Left ventricle myocardium inferior (tissue), 1 donor: ENCODE measurements at regions not wholly inside any gene's neighbourhood (a gene's known extent, or its start where the extent isn't known, plus 50 kb on each side); places are given as distances from the start of the nearest gene placed in this dataset.

Experiments used
- DNase-seq: peaks from one replicate; pipeline ENCODE4 v3.0.0-alpha.2; 2020
- H3K27ac ChIP-seq: fragments of 200-600 bp; replicated peaks from 2 replicates; pipeline ENCODE4 v1.8.0; 2021
- H3K27me3 ChIP-seq: fragments of 200-600 bp; 2 replicates; pipeline ENCODE4 v1.8.0; 2021; ENCODE audit warnings: low read depth
- H3K36me3 ChIP-seq: fragments of 200-600 bp; 2 replicates; pipeline ENCODE4 v1.8.0; 2021
- H3K4me1 ChIP-seq: fragments of 200-600 bp; 2 replicates; pipeline ENCODE4 v1.8.0; 2021
- H3K4me3 ChIP-seq: fragments of 200-600 bp; 2 replicates; pipeline ENCODE4 v1.8.0; 2021; ENCODE audit warnings: mild to moderate bottlenecking, moderate library complexity
- H3K9me3 ChIP-seq: fragments of 200-600 bp; replicated peaks from 2 replicates; pipeline ENCODE4 v1.8.0; 2021
- CTCF ChIP-seq: fragments of 200-600 bp; IDR thresholded peaks from 2 replicates; pipeline ENCODE4 v1.8.0; 2021; ENCODE audit warnings: antibody characterized with exemption, mild to moderate bottlenecking, borderline replicate concordance
- intact Hi-C: fragments of 100-400 bp; cut with micrococcal nuclease; formaldehyde crosslinking; loops from one replicate; pipeline ENCODE4 v1.11.0; 2022
- donor health status: DM: no; HTN: yes; CAD: no; lungs with severe emphysema.

GRCh38 chr10:30189238-30189580 lies 129.8 kb upstream of the JCAD start:
- no peaks in the 10 kb centered on the region for H3K36me3 ChIP-seq
- intact Hi-C loops, result no loop called here
- H3K27me3 ChIP-seq, result no peaks in the 10 kb centered on the region
- peak overlapping the region; percentile 91 for H3K27ac ChIP-seq
- no peak for TF ChIP-seq CTCF
- H3K4me1 ChIP-seq, result peaks cover 29% of the 10 kb centered on the region
- H3K9me3 ChIP-seq, result peaks cover 7% of the 10 kb centered on the region
- no peak overlapping the region for H3K4me3 ChIP-seq
- DNase-seq, result no peak

GRCh38 chr10:30188556-30189237 lies 129.3 kb upstream of the JCAD start:
- peaks cover 2% of the 10 kb centered on the region for H3K9me3 ChIP-seq
- no peaks in the 10 kb centered on the region for H3K36me3 ChIP-seq
- peak overlapping the region; percentile 35 for H3K4me3 ChIP-seq
- intact Hi-C loops, result no loop called here
- no peaks in the 10 kb centered on the region for H3K27me3 ChIP-seq
- DNase-seq, result no peak
- peak overlapping the region; percentile 91 for H3K27ac ChIP-seq
- H3K4me1 ChIP-seq, result peaks cover 29% of the 10 kb centered on the region
- TF ChIP-seq CTCF, result peak; percentile 21

GRCh38 chr10:30188101-30188500 lies 128.7 kb upstream of the JCAD start:
- H3K36me3 ChIP-seq, result no peaks in the 10 kb centered on the region
- intact Hi-C loops, result no loop called here
- H3K27ac ChIP-seq, result peak overlapping the region; percentile 91
- TF ChIP-seq CTCF, result no peak
- H3K4me1 ChIP-seq, result peaks cover 29% of the 10 kb centered on the region
- DNase-seq, result no peak
- H3K27me3 ChIP-seq, result no peaks in the 10 kb centered on the region
- H3K9me3 ChIP-seq, result no peaks in the 10 kb centered on the region
- H3K4me3 ChIP-seq, result peak overlapping the region; percentile 35

GRCh38 chr10:30187010-30187409 lies 127.6 kb upstream of the JCAD start:
- no peaks in the 10 kb centered on the region for H3K9me3 ChIP-seq
- intact Hi-C loops, result no loop called here
- peaks cover 29% of the 10 kb centered on the region for H3K4me1 ChIP-seq
- peak overlapping the region; percentile 47 for H3K4me3 ChIP-seq
- TF ChIP-seq CTCF, result no peak
- no peak for DNase-seq
- no peaks in the 10 kb centered on the region for H3K36me3 ChIP-seq
- peaks cover 1% of the 10 kb centered on the region for H3K27me3 ChIP-seq
- peak overlapping the region; percentile 91 for H3K27ac ChIP-seq

GRCh38 chr10:30186371-30186875 lies 127.0 kb upstream of the JCAD start:
- Histone ChIP-seq H3K9me3 (no peaks in the 10 kb centered on the region), H3K4me3 (peak overlapping the region; percentile 47), H3K4me1 (peaks cover 29% of the 10 kb centered on the region), H3K27me3 (peaks cover 7% of the 10 kb centered on the region), H3K36me3 (no peaks in the 10 kb centered on the region), H3K27ac (peak overlapping the region; percentile 91)
- intact Hi-C loops, result no loop called here
- peak; percentile 43 for TF ChIP-seq CTCF
- DNase-seq, result no peak
